CD4-positive, alpha-beta T cell treated with Interleukin-1 beta for 1 hour (primary cell): ENCODE measurements at regions not wholly inside any gene's neighbourhood (a gene's known extent, or its start where the extent isn't known, plus 50 kb on each side); places are given as distances from the start of the nearest gene placed in this dataset.
"Not testable (repeated sequence)": the region's sequence is repeated elsewhere in the genome, so short reads cannot be mapped to it uniquely, and the experiment has no call there.

ENCODE experiments used
- DNase-seq, 2 donors: peaks; one replicate each; pipeline ENCODE4 v3.0.0-alpha.2; 2020 to 2022

- DNase-seq = no peak
Observed at GRCh38 chr1:114262337-114262736, 108.7 kb upstream of the SYT6 start.

- no peak for DNase-seq
Observed at GRCh38 chr1:114260805-114261484, 107.3 kb upstream of the SYT6 start.

- DNase-seq = no peak
Observed at GRCh38 chr1:114259511-114260160, 106.0 kb upstream of the SYT6 start.

GRCh38 chr1:114258633-114259032 is 105.0 kb upstream of the SYT6 start:
- no peak for DNase-seq

- DNase-seq = no peak
Observed at GRCh38 chr1:114258074-114258473, 104.4 kb upstream of the SYT6 start.

GRCh38 chr1:114257554-114257953 is 103.9 kb upstream of the SYT6 start:
- DNase-seq = no peak

- no peak for DNase-seq
Observed at GRCh38 chr1:114253900-114254299, 100.2 kb upstream of the SYT6 start.

GRCh38 chr1:114251573-114251939 is 97.9 kb upstream of the SYT6 start:
- DNase-seq = no peak

- no peak for DNase-seq
Observed at GRCh38 chr1:114250683-114251572, 97.3 kb upstream of the SYT6 start.

GRCh38 chr1:114249691-114250090 is 96.0 kb upstream of the SYT6 start:
- no peak for DNase-seq

GRCh38 chr1:114248162-114248561 is 94.5 kb upstream of the SYT6 start:
- DNase-seq = no peak

- not testable (repeated sequence) for DNase-seq
Observed at GRCh38 chr1:114242531-114243210, 89.0 kb upstream of the SYT6 start.

- DNase-seq = no peak
Observed at GRCh38 chr1:114238053-114238452, 84.4 kb upstream of the SYT6 start.

- no peak for DNase-seq
Observed at GRCh38 chr1:114236517-114236916, 82.8 kb upstream of the SYT6 start.

GRCh38 chr1:114235960-114236359 is 82.3 kb upstream of the SYT6 start:
- no peak for DNase-seq

- DNase-seq = no peak
Observed at GRCh38 chr1:114235281-114235680, 81.6 kb upstream of the SYT6 start.

- DNase-seq = no peak
Observed at GRCh38 chr1:114234408-114235124, 80.9 kb upstream of the SYT6 start.

- DNase-seq = no peak
Observed at GRCh38 chr1:114232691-114233090, 79.0 kb upstream of the SYT6 start.

GRCh38 chr1:114231301-114231700 is 77.6 kb upstream of the SYT6 start:
- DNase-seq = no peak

GRCh38 chr1:114229368-114229767 is 75.7 kb upstream of the SYT6 start:
- no peak for DNase-seq

GRCh38 chr1:114227059-114227458 is 73.4 kb upstream of the SYT6 start:
- DNase-seq = no peak

GRCh38 chr1:114224196-114224907 is 70.7 kb upstream of the SYT6 start:
- DNase-seq = no peak
